ENCODE measurements at regions not wholly inside any gene's neighbourhood (a gene's known extent, or its start where the extent isn't known, plus 50 kb on each side); places are given as distances from the start of the nearest gene placed in this dataset.
A peak's percentile ranks its signal among the peaks of the same experiment; 100 is the strongest.
"Not testable (repeated sequence)": the region's sequence is repeated elsewhere in the genome, so short reads cannot be mapped to it uniquely, and the experiment has no call there.

- DNase-seq, result peak in 1 of 6 experiments; percentile 31
Measured at GRCh38 chr4:74505355-74505978, 60.5 kb downstream of the AREG start.

GRCh38 chr4:74509363-74509762, 64.4 kb downstream of the AREG start:
- DNase-seq, result not testable (repeated sequence)

GRCh38 chr4:74516303-74516702, 71.4 kb downstream of the AREG start:
- DNase-seq, result no peak

- DNase-seq, result no peak
Measured at GRCh38 chr4:74517996-74518395, 73.1 kb downstream of the AREG start.

GRCh38 chr4:74522251-74522991, 77.5 kb downstream of the AREG start:
- no peak for DNase-seq

GRCh38 chr4:74523096-74523495, 78.2 kb downstream of the AREG start:
- DNase-seq, result no peak

- no peak for DNase-seq
Measured at GRCh38 chr4:74524985-74525384, 80.0 kb downstream of the AREG start.

- no peak for DNase-seq
Measured at GRCh38 chr4:74527049-74527448, 82.1 kb downstream of the AREG start.

GRCh38 chr4:74528178-74528577, 83.2 kb downstream of the AREG start:
- no peak for DNase-seq

- DNase-seq, result no peak
Measured at GRCh38 chr4:74529284-74530041, 84.5 kb downstream of the AREG start.

GRCh38 chr4:74531963-74532794, 87.2 kb downstream of the AREG start:
- peak in 2 of 6 experiments; percentile 5 to 13 for DNase-seq

GRCh38 chr4:74534121-74534520, 89.2 kb downstream of the AREG start:
- no peak for DNase-seq

GRCh38 chr4:74534936-74535335, 90.0 kb downstream of the AREG start:
- no peak for DNase-seq

- no peak for DNase-seq
Measured at GRCh38 chr4:74535512-74535911, 90.6 kb downstream of the AREG start.

GRCh38 chr4:74536557-74536956, 91.6 kb downstream of the AREG start:
- no peak for DNase-seq

GRCh38 chr4:74537459-74537858, 92.5 kb downstream of the AREG start:
- DNase-seq, result no peak

GRCh38 chr4:74539044-74539790, 94.3 kb downstream of the AREG start:
- no peak for DNase-seq

- no peak for DNase-seq
Measured at GRCh38 chr4:74540193-74540592, 95.3 kb downstream of the AREG start.

- no peak for DNase-seq
Measured at GRCh38 chr4:74541667-74542066, 96.7 kb downstream of the AREG start.

GRCh38 chr4:74543231-74543781, 98.4 kb downstream of the AREG start:
- peak in 1 of 6 experiments; percentile 18 for DNase-seq

GRCh38 chr4:74543983-74544382, 99.0 kb downstream of the AREG start:
- no peak for DNase-seq

All from stimulated activated naive CD4-positive, alpha-beta T cell (primary cell).